HG02852 (cell line): ENCODE measurements at regions not wholly inside any gene's neighbourhood (a gene's known extent, or its start where the extent isn't known, plus 50 kb on each side); places are given as distances from the start of the nearest gene placed in this dataset.
"Not testable (repeated sequence)": the region's sequence is repeated elsewhere in the genome, so short reads cannot be mapped to it uniquely, and the experiment has no call there.

Experiments used
- ATAC-seq: cut with Tn5 transposase; IDR thresholded peaks from one replicate; pipeline ENCODE4 v1.9.1; 2021; ENCODE audit warnings: mild to moderate bottlenecking, moderate library complexity; ENCODE audit not compliant: unreplicated experiment

DNA sequence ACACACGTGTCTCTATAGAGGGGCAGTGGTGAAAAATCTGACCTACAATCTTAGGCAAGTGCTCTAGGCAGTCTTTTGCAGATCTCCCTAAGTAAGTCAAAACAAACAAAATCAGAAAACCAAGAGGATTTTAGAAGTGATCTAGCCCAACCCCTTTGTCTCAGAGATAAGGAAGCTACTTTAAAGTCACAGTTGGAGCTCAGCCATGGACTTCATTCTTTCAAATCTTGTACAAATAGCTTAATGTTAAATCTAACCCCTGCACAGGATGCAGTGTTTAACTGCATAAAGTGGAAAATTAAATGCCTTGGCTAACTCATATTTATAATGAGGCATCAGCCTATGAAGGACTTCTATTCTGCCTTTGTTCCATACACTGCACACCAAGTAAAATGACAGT lies 135.1 kb upstream of the RFX3 start:
- no peak for ATAC-seq

DNA sequence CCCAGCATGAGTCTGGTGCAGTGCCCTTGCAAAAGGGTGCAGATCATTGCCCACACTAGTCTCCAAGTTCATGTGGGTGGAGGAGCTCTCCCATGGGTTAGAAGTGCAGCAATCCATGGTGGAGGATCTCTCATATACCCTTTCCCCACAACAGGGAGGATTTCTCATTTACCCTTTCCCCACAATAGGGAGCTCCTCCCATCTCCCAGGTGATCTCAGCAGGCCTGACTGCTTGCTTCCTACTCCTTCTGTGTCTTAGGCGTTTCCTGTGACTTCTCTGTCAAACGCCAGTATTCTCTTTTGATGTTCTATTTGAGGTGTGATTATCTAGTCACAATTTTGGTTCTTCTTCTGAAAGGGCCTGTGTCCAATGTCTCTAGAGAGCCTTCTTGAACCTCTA lies 133.8 kb upstream of the RFX3 start:
- no peak for ATAC-seq

DNA sequence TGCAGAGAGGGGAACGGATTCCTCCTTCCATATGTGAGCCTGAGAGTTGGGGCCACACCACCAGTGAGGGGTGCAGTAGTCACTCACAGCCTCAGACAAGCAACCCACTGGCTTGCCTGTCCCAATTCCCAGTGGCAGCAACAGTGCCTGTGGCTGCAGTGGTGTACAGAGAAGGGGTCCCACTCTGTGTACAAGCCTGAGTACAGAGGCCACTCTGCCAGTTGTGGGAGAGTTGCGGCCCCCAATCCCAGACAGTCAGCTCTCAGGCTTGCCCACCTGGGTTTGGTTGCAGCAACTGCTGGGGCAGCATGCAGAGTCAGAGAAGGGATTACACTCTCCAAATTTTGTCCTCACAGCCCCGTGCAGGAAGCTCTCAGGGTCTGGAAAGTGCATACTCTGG lies 133.2 kb upstream of the RFX3 start:
- ATAC-seq = no peak

DNA sequence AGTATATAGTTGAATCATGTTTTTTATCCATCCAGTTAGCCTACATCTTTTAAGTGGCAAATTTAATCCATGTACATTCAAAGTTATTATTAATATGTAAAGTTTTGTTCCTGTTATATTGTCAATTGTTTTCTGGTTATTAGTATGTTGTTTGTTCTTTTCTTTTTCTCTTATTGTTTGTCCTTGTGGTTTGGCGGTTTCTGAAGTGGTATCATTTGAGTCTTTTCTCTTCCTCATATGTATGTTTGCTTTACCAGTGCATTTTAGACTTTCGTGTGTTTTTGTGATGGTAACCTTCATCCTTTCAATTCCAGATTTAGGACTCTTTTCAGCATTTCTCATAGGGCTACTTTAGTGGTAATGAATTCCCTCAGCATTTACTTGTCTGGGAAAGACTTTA lies 130.4 kb upstream of the RFX3 start:
- no peak for ATAC-seq

DNA sequence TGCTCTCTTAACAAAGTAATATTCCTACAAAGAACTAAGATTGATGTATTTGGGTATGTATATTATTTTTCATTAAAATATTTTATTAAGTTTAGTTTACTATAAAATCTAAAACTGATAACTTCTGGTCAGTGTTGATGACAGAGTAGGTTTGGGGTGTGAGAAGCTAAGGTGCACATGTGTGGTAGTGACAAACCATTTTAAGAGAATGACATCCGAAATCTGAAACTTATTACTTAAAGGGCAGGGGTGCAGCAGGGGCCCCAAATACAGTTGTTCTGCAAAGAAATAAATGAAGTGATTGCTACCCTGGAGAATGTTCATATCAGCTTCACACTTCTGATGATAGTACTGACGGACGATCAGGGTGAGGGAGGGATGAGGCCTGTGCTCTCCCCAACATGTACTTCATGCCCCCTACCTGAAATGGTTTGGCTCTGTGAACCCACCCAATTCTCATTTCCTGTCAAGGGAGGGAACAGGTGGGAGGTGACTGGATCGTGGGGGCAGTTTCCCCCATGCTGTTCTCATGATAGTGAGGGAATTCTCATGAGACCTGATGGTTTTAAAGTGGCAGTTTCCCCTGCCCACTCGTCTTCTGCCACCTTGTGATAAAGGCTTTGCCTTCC lies 125.3 kb upstream of the RFX3 start:
- peak; percentile 44 for ATAC-seq

DNA sequence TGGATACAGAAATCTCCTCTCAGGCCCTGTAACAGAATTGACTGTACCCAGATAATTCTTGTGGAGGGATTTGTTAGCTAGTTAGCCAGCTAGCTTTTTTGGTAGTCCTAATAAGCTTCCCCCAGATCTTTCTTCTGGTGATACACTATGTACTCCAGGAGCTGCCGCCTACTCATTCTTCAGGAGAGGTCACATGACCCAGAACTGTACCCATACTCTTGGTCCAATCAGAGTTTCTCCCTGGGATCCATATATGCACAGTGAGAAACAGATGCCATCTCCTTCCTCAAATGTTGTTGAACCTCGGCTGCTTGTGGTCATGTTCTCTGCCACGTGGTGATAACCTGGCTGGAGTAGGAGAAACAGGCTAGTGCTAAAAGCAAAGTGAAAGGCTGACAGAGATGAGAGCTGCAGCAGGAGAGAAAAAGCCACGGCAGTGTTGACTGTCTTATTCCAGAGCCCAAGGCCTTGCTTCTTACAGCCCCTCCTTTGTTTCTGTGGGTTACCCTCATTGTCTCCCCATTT lies 123.0 kb upstream of the RFX3 start:
- ATAC-seq = no peak

DNA sequence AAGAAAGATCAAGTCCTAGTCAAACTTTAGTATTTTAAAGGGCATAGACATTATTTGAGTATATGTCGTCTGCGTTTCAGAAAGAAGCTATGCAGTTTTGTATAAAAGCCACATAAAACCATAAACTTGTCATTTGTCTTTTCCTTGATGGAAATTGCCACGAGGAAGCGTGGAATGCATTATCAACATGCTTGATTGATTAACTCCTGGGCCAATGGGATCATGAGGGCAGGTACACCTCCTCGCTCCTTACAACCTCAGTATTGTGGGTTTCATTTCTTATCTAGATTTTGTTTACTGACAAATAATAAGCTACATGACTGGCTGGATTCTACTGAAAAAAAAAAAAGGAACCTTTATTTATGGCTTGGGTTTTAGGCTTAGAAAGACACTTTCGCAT lies 122.5 kb upstream of the RFX3 start:
- no peak for ATAC-seq

DNA sequence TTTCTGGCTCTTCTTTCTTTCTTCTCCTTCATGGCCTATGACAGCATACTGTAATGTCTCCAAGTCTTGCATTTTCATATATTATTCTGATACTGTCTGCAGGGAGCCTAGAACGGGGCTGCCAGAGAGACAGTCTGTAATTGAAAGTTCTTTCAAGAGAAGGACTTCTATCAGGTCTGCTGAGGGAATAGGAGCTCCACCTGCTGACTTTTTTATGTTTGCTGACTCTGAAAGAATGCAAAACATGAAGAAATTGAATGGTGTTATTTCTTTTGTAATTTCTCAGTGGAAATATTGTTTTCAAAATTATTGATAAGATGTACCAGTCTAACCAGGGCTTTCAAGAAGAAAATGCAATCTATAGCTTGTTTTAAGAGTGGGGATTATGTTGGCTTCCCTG lies 121.9 kb upstream of the RFX3 start:
- ATAC-seq = no peak

DNA sequence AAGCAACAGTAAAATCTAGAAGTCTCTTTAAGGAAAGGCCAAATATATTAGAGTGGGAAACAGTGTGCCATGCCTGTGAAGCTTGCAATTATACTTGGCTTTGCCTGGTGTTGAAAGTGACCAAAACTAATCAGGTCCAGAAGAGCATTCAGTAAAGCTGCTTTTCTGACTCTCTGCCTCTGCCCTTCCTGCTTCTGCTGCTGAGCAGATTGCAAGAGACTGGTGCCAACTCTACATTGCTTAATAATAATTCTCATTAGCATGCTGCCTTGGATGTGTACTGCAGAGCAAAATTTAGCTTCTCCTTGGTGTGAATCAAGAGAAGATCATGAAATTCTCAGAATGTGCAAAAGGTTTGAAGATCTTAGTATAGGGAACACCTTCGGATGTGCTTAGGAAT lies 120.4 kb upstream of the RFX3 start:
- no peak for ATAC-seq

DNA sequence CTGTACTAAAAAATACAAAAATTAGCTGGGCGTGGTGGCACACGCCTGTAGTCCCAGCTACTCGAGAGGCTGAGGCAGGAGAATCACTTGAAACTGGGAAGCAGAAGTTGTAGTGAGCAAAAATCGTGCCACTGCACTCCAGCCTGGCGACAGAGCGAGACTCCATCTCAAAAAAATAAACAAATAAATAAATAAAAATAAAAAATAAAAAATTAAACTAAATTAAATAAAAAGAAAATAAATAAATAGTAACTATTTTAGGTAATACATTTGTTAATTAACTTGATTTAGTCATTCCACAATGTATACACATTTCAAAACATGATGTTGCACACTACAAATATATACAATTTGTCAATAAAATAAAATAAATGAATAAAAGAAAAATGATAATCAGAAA lies 116.3 kb upstream of the RFX3 start:
- not testable (repeated sequence) for ATAC-seq

DNA sequence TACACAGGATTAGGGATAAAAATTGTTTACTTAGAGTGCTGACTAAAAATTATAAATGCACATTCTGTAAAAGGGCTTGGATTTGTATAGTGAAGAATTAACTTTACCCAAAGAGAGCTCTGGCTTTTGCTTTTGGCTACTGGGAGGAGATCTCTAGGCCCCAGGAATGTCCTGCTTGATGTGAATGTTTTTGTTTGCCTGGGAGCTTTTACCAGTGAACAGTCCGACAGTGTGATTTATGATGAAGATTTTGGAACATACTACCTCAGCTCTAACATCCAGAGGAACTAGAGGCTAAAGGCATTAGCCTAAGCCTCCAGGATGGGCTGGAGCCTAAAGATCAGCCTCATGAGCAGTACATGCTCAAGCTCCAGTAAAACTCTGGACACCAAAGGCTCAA lies 103.7 kb upstream of the RFX3 start:
- ATAC-seq = no peak

DNA sequence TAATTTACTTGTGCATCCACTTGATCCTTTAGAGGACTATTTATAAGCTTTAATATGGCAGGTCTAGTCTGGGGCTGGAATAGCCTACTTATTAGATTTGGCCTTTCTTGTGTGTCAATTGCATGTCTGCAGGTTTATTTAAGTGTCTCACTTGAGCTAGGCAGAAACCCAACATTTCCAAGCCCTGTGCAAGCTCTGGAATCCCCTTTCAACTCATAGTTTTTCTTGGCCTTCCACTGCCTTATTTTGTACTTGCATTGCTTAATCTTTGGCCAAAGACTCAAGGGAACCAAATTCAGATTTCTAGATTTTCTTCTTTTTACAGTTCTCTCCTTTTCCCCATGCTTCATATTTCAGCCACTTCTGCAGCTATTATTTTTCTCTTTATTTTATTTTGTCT lies 102.4 kb upstream of the RFX3 start:
- ATAC-seq = no peak

DNA sequence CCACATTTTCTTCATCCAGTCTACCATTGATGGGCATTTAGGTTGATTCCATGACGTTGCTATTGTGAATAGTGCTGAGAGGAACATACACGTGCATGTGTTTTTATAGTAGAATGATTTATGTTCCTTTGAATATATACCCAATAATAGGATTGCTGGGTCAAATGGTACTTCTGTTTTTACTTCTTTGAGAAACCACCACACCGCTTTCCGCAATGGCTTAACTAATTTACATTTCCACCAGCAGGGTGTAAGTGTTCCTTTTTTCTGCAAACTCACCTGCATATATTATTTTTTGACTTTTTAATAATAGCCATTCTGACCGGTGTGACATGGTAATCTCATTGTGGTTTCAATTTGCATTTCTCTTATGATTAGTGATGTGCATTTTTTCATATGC lies 82.2 kb upstream of the RFX3 start:
- ATAC-seq = peak; percentile 94

DNA sequence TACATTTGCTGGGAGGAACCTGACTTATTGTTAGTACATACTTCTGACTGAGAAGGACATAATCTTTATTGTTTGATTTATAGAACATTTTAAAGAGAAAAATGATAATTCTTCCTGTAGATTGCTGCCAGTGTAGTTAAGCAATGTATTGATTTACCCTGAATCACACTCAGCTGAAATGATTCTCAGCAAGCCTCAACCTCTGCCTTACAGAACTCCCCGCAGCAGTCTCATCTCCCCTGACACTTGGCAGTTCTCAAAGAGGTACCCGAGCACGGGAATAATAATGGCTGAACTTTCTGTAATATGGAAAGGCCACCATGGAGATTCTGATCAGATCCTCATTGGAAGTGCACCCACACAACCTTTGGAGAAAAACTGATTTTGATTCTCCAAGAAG lies 74.9 kb upstream of the RFX3 start:
- no peak for ATAC-seq

DNA sequence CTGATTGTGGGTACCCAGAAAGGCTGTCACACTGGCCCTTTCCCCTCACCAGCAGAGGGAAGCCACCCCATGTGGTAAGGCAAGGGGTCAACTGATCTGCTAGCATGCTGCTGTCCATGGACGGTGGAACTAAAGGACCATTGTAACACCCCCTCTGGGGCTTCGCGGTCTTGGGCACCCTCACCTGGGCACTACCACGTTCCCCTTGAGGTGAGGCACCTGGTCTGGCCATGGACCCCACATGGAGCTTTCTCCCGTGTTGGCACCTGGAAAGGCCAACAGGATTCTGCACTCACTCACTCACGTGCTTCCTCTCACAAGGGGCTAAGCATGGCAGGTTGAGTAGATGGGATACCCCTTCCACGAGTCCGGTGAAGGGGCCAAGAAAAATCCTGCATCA lies 72.0 kb upstream of the RFX3 start:
- ATAC-seq = no peak

DNA sequence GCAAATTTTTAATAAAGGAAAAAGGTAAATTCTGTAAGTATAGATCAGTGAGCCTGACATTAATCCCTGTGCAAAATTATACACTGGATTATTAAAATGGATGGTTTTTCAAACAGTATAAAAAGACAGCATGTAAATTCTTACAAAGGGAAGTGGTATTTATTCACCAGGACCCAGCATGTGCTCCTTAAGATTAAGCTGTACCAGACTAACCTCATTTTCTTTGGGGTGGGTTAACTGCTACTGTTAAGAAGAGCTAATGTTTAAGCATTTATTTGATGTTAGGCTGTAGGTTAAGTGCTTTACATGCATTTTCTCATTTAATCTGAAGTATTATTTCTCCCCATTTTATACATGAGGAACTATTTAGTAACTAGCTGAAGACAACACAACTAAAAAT lies 60.3 kb upstream of the RFX3 start:
- ATAC-seq = no peak

DNA sequence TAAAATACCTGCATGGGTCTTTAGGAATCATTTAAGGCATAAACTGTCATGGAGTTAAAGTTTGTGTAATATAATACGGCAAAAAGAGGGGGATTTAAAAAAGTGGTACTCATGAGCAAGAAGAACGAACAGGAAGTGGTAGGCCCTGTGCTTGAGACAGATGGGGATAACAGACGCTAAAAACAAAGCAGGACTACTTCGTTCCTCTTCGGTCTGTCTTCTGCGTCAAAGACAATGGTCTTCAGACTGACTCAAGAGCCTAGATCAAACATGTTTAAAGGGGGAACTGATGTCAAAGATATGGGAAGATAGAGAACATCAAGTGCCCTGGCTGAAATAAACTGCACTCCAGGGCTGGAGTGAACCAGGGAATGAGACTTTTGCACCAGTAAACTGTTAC lies 59.8 kb upstream of the RFX3 start:
- ATAC-seq = no peak

DNA sequence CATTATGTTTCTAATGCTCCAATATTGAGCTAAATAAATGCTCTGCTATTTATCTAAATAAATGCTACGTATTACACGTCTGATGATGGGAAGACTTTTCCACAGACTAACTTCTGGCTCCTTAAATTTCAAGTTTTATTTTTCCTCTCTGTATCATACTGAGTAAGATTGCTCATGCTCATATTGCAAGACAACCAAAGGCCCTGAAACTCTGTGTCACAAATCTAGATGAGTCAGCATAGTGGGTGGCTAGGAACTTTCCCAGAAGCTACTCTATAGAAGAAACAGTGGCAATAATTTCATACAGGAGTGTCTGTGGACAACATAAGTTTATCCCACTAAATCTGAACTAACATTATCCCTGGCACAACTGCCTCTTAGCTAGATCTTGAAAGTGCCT lies 53.0 kb upstream of the RFX3 start:
- ATAC-seq = no peak

DNA sequence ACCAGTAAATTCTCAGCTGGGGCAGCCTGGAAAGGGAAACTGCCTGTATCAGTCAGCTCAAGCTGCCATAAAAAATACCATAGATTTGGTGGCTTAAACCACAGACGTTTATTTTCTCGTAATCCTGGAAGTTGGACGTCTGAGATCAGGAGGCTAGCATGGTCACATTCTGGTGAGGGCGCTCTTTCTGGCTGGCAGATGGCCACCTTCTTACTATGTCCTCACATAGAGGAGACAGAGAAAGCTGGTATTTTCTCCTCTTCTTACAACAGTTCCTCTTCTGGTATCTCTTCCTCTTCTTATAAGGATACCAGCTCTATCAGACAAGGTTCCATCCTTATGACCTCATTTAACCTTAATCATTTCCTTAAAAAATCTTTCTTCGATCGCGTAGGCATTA lies 50.5 kb upstream of the RFX3 start:
- ATAC-seq = no peak

DNA sequence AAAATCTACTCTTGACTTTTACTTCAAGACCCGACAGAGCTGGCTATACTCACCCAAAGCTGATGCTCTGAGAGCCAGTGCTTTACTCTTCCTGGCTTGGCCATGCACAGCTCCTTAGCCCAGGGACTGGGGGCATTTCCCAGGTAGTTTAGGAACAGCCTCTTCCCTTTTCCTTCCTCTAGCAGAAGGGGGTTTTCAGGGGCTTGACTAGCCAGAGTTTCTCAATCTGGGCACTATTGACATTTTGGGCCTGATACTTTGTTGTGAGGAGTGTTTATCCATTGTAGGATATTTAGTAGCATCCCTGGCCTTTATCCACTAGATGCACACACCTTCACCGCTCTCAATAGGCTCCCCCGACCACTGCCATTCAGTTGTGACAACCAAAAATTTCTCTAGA lies 50.0 kb upstream of the RFX3 start:
- no peak for ATAC-seq
